SU-DHL-6 (cell line): ENCODE measurements at regions not wholly inside any gene's neighbourhood (a gene's known extent, or its start where the extent isn't known, plus 50 kb on each side); places are given as distances from the start of the nearest gene placed in this dataset.

Source experiments
- H2AFZ ChIP-seq: fragments of 200-600 bp; sonication (generic); 2 replicates; pipeline ENCODE4 v1.6.1; 2014; ENCODE audit warnings: low read depth, mild to moderate bottlenecking, moderate library complexity, mixed read lengths, antibody characterized with exemption, low read length; ENCODE audit not compliant: severe bottlenecking
- H3F3A ChIP-seq: fragments of 200-600 bp; shearing (Covaris generic); 2 replicates; pipeline ENCODE4 v1.6.0; 2016; ENCODE audit warnings: antibody characterized with exemption, mild to moderate bottlenecking; ENCODE audit not compliant: insufficient read depth
- H3K27ac ChIP-seq: fragments of 200-600 bp; sonication (generic); 2 replicates; pipeline ENCODE4 v1.5.1; 2016; ENCODE audit warnings: low read depth, mild to moderate bottlenecking, low read length, moderate library complexity, mixed read lengths
- H3K27me3 ChIP-seq: fragments of 200-600 bp; sonication (generic), shearing (Covaris generic); 2 replicates; pipeline ENCODE4 v1.6.0; 2014; ENCODE audit warnings: mild to moderate bottlenecking, low read length
- H3K36me3 ChIP-seq: fragments of 200-600 bp; sonication (generic); 2 replicates; pipeline ENCODE4 v1.6.1; 2014; ENCODE audit warnings: mild to moderate bottlenecking, low read length, mixed read lengths
- H3K4me2 ChIP-seq: fragments of 300-600, 200-600 bp; shearing (Covaris generic), sonication (generic); 2 replicates; pipeline ENCODE4 v1.6.0; 2014; ENCODE audit warnings: low read length, low read depth, mild to moderate bottlenecking; ENCODE audit not compliant: poor library complexity, severe bottlenecking
- H3K4me3 ChIP-seq: fragments of 200-600 bp; sonication (generic); 2 replicates; pipeline ENCODE4 v1.5.1; 2014; ENCODE audit warnings: antibody characterized with exemption, low read length, mild to moderate bottlenecking, mixed read lengths; ENCODE audit not compliant: insufficient read depth, poor library complexity, severe bottlenecking
- H3K79me2 ChIP-seq: fragments of 200-600 bp; sonication (generic); 2 replicates; pipeline ENCODE4 v1.6.1; 2014; ENCODE audit warnings: mild to moderate bottlenecking, low read length, moderate library complexity; ENCODE audit not compliant: insufficient read depth
- H3K9ac ChIP-seq: fragments of 200-600 bp; sonication (generic); 2 replicates; pipeline ENCODE4 v1.7.0; 2014; ENCODE audit warnings: mild to moderate bottlenecking, low read length
- H3K9me2 ChIP-seq: fragments of 200-600 bp; sonication (generic); replicated peaks from 2 replicates; pipeline ENCODE4 v1.6.1; 2014; ENCODE audit warnings: low read length; ENCODE audit not compliant: insufficient read depth
- H3K9me3 ChIP-seq: fragments of 200-600 bp; sonication (generic); 2 replicates; pipeline ENCODE4 v1.6.1; 2014; ENCODE audit warnings: low read length, mixed read lengths; ENCODE audit not compliant: insufficient read depth
- H4K20me1 ChIP-seq: fragments of 200-600 bp; sonication (generic); 2 replicates; pipeline ENCODE4 v1.6.1; 2014; ENCODE audit warnings: low read depth, mild to moderate bottlenecking, antibody characterized with exemption, low read length, moderate library complexity, mixed read lengths
- EZH2phosphoT487 ChIP-seq: fragments of 200-600 bp; sonication (generic), shearing (Covaris generic); conservative IDR thresholded peaks from 2 replicates; pipeline ENCODE4 v1.6.1; 2018; ENCODE audit warnings: mild to moderate bottlenecking, antibody characterized with exemption, low read length, moderate library complexity, mixed read lengths
- TF ChIP-seq, protein P1 (sequence below): fragments of 200-600 bp; sonication (generic); IDR thresholded peaks from one replicate; pipeline ENCODE4 v1.5.1; 2017; ENCODE audit warnings: antibody characterized with exemption, mild to moderate bottlenecking, low read length, moderate library complexity; ENCODE audit not compliant: insufficient read depth, poor library complexity, severe bottlenecking

DNA sequence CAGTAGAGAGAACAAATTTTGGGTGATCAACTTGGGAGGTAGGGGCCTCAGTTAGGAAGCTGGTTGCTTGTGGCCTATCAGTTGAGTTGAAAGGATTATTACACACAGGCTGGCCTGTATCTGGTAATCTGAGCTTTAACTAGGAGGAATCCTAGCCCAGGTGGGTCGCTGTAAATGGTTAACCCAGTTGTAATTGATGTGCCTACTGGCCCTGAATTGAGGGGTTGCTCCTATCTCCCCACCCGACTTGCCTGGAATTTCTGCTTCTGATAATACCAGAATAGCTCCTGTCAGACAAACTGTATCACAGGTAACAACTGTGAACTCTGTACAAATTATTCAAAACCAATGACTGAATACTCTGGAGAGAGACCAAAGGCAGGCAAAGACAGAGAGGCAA lies 210.4 kb upstream of the RUNX1 start:
- H3K4me3 ChIP-seq, result no peak overlapping the region
- no peak overlapping the region for H2AFZ ChIP-seq
- no peaks in the 10 kb centered on the region for H3K79me2 ChIP-seq
- no peaks in the 10 kb centered on the region for H3K9me3 ChIP-seq
- H3F3A ChIP-seq, result no peaks in the 10 kb centered on the region
- no peaks in the 10 kb centered on the region for H3K36me3 ChIP-seq
- no peak for TF ChIP-seq EZH2phosphoT487
- TF ChIP-seq, protein P1, sequence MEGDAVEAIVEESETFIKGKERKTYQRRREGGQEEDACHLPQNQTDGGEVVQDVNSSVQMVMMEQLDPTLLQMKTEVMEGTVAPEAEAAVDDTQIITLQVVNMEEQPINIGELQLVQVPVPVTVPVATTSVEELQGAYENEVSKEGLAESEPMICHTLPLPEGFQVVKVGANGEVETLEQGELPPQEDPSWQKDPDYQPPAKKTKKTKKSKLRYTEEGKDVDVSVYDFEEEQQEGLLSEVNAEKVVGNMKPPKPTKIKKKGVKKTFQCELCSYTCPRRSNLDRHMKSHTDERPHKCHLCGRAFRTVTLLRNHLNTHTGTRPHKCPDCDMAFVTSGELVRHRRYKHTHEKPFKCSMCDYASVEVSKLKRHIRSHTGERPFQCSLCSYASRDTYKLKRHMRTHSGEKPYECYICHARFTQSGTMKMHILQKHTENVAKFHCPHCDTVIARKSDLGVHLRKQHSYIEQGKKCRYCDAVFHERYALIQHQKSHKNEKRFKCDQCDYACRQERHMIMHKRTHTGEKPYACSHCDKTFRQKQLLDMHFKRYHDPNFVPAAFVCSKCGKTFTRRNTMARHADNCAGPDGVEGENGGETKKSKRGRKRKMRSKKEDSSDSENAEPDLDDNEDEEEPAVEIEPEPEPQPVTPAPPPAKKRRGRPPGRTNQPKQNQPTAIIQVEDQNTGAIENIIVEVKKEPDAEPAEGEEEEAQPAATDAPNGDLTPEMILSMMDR, result no peak
- H3K4me2 ChIP-seq, result no peak overlapping the region
- H3K27ac ChIP-seq, result no peak overlapping the region
- no peaks in the 10 kb centered on the region for H4K20me1 ChIP-seq
- H3K27me3 ChIP-seq, result no peaks in the 10 kb centered on the region
- H3K9me2 ChIP-seq, result no peaks in the 10 kb centered on the region
- H3K9ac ChIP-seq, result no peak overlapping the region

DNA sequence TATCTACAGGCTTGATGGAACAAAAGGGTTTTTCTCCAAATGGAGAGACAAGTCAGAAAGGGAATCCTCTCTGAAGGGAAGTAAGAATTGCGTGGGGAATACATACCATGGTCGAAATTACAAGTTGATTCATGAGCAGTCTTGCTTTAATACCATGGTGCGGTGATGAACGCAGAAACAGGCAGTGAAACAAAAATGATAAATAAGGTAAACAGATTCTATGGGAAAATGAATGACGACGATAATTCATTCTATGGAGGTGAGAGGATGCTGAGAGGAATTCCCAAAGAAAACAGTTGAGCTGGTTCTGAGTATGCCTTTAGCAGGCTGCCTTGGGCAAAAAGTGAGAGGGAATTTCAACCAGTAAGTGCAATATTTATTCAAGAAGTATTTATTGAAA lies 209.4 kb upstream of the RUNX1 start:
- H4K20me1 ChIP-seq, result no peaks in the 10 kb centered on the region
- H3K79me2 ChIP-seq, result no peaks in the 10 kb centered on the region
- no peak overlapping the region for H2AFZ ChIP-seq
- H3K9me2 ChIP-seq, result no peaks in the 10 kb centered on the region
- H3K36me3 ChIP-seq, result no peaks in the 10 kb centered on the region
- no peaks in the 10 kb centered on the region for H3F3A ChIP-seq
- no peak overlapping the region for H3K4me3 ChIP-seq
- H3K9ac ChIP-seq, result no peak overlapping the region
- H3K9me3 ChIP-seq, result no peaks in the 10 kb centered on the region
- no peak overlapping the region for H3K4me2 ChIP-seq
- H3K27ac ChIP-seq, result no peak overlapping the region
- no peaks in the 10 kb centered on the region for H3K27me3 ChIP-seq
- TF ChIP-seq, protein P1, result no peak
- TF ChIP-seq EZH2phosphoT487, result no peak

DNA sequence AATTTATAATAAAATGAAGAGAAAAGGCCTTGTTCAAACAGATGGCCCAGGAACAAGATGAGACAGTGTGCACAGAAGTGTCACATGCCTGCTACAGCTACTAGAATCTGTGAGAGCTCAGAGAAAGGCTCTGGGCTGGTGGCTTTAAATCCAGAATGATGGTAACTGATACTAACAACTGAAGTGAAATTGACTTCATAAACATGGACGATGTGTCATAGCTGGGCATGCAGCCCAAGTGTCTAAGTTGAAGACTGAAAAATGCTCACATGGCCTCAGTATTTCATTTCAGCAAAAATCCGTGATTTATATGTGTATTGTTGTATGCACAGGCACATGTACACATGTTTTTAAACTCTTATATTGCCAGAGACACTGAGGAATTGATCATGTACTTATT lies 208.3 kb upstream of the RUNX1 start:
- no peak for TF ChIP-seq EZH2phosphoT487
- TF ChIP-seq, protein P1, result no peak
- no peak overlapping the region for H3K27ac ChIP-seq
- H4K20me1 ChIP-seq, result no peaks in the 10 kb centered on the region
- H3K4me3 ChIP-seq, result no peak overlapping the region
- no peaks in the 10 kb centered on the region for H3K9me3 ChIP-seq
- H3K9me2 ChIP-seq, result no peaks in the 10 kb centered on the region
- no peak overlapping the region for H3K9ac ChIP-seq
- H3F3A ChIP-seq, result no peaks in the 10 kb centered on the region
- H3K79me2 ChIP-seq, result no peaks in the 10 kb centered on the region
- H2AFZ ChIP-seq, result no peak overlapping the region
- H3K4me2 ChIP-seq, result no peak overlapping the region
- H3K36me3 ChIP-seq, result no peaks in the 10 kb centered on the region
- no peaks in the 10 kb centered on the region for H3K27me3 ChIP-seq

DNA sequence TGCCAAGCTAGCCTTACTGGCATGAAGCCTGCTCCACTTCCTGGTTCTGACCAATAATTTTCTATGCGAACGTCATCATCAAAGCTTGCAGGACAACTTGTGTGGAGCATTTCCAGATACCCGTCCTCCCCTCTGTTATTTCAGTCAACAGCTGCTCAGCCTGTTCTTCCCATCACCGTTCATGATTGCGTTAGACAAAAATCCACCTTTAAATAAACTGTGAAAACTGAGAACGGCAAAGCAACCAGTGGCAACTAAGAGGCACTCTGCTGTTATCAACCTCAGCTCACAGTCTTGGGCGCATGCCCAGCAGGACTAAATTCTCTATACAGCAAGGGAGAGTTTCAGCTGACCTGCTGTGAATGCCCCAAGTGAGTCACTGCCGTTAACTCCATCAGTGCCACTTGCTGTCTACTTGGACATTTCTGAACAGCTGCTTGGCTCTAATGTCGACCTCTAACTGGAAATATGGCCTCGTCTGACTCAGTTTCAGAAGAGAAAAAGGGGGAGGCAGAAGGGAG lies 207.4 kb upstream of the RUNX1 start:
- Histone ChIP-seq H3K4me2 (no peak overlapping the region), H4K20me1 (no peaks in the 10 kb centered on the region), H3K36me3 (no peaks in the 10 kb centered on the region), H3K27me3 (no peaks in the 10 kb centered on the region), H3K9me2 (no peaks in the 10 kb centered on the region), H2AFZ (no peak overlapping the region), H3K9ac (no peak overlapping the region), H3K27ac (no peak overlapping the region), H3F3A (no peaks in the 10 kb centered on the region), H3K79me2 (no peaks in the 10 kb centered on the region), H3K4me3 (no peak overlapping the region), H3K9me3 (0 out of 2 replicates have a peak, but pooled peaks cover 3% of the 10 kb centered on the region)
- TF ChIP-seq EZH2phosphoT487, result no peak
- TF ChIP-seq, protein P1, result no peak
